GM21360 (cell line): ENCODE measurements at regions not wholly inside any gene's neighbourhood (a gene's known extent, or its start where the extent isn't known, plus 50 kb on each side); places are given as distances from the start of the nearest gene placed in this dataset.
A peak's percentile ranks its signal among the peaks of the same experiment; 100 is the strongest.
"Not testable (repeated sequence)": the region's sequence is repeated elsewhere in the genome, so short reads cannot be mapped to it uniquely, and the experiment has no call there.

Source experiments
- ATAC-seq: cut with Tn5 transposase; IDR thresholded peaks from one replicate; pipeline ENCODE4 v1.9.1; 2021; ENCODE audit warnings: mild to moderate bottlenecking, moderate library complexity; ENCODE audit not compliant: unreplicated experiment

GRCh38 chr22:48084041-48084728, 1321.7 kb downstream of the TBC1D22A start:
- ATAC-seq, result peak; percentile 51

- no peak for ATAC-seq
Measured at GRCh38 chr22:48083502-48083901, 1321.1 kb downstream of the TBC1D22A start.

DNA sequence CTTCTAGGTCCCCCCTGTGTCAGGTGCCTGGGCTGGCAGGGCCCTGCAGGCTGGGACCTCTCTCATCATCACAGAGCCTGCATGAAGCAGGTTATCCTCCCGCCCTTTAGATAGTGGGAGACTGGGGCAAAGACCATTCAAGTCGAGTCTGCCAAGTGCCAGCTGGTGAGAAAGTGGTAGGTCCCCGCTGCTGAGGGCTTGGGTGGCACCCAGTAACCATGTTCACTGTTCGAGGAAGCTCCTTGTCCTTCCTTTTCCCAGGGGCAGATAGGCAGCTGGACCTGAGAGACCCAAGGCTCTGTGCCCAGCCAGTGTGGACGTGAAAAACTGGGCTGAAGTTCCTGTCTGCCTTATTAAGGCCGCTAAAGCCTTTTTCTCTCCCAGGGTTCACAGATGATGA, 1319.8 kb downstream of the TBC1D22A start:
- no peak for ATAC-seq

GRCh38 chr22:48081281-48081680, 1318.8 kb downstream of the TBC1D22A start:
- no peak for ATAC-seq

DNA sequence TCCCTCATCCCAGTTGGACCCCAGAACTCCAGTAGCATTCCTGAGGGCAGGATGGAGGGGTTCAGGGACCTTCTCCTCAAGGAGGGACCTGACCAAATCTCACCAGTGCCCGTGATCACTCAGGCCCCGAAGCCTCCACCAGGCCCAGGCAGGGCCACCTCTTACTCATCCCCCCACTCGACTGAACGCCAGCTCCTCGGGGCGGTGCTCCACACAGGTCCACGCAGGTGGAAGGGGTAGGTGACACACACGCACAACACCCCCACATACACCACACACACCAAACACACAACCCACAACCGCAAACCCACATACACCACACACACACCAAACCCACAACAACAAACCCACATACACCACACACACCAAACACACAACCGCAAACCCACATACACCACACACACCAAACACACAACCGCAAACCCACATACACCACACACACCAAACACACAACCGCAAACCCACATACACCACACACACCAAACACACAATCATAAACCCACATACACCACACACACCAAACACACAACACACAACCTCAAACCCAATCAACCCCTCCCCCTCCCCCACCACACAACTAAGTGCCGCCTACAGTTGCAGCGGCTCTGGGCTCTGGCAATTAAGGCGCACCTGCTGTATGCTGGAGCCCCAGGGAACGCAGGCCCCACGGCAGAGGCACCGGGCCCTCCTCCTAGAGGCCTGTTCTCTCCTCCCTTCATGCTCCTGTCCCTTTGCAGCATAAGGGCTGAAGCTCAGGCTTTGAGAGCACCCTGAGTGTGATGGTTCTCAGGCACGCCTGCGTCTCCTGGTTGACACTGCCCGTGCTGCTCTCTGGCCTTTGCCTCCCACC, 1318.1 kb downstream of the TBC1D22A start:
- no peak for ATAC-seq

DNA sequence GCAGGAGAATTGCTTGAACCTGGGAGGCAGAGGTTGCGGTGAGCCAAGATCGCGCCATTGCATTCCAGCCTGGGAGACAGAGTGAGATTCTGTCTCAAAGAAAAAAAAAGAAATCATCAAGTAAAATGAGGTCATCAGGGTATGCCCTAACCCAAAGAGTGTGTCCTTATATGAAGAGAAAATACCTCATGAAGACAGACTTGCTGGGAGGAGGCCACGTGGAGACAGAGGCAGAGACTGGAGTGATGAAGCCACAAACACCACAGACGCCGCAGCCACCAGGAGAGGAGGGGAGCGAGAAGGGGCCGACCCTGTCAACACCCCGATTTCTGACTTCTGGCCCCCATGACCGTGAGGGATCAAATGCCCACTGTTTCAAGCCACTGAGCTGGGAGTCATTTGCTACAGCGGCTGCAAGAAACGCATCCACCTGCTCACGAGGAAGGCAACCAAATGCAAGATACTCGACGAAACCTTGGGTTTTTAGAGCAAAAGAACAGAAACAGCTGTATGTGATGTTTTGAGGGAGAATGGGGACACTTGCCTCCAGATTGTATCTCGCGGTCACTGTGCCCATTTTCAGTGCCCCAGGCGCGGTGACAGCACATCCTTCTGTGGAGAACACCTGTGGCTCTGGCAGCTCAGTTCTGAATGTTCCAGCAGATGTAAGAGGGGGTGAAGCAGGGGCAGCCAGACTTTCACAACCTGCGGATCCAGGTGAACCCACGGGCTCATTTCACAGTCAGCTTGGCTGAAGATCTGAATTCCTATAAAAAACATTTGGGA, 1317.2 kb downstream of the TBC1D22A start:
- ATAC-seq, result no peak

GRCh38 chr22:48078825-48079224, 1316.4 kb downstream of the TBC1D22A start:
- no peak for ATAC-seq

- no peak for ATAC-seq
Measured at GRCh38 chr22:48077699-48078098, 1315.2 kb downstream of the TBC1D22A start.

DNA sequence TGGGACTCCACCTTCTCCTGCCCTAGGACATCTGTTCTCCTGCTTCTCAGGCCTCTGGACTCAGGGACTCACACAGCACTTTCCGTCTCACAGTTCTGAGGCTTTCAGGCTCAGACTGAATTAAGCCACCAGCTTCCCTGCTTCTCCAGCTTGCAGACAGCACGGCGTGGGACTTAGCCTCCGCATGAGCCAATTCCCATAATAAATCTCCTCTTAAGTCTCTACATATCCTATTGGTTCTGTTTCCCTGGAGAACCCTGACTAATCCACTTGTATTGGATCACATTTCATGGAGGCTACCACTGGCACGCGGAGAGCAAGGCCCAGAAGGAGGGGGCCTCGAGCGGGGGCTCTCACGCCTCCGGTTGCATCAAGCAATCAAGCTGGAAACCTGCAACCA, 1313.6 kb downstream of the TBC1D22A start:
- ATAC-seq, result no peak

GRCh38 chr22:48075604-48076003, 1313.2 kb downstream of the TBC1D22A start:
- ATAC-seq, result no peak

DNA sequence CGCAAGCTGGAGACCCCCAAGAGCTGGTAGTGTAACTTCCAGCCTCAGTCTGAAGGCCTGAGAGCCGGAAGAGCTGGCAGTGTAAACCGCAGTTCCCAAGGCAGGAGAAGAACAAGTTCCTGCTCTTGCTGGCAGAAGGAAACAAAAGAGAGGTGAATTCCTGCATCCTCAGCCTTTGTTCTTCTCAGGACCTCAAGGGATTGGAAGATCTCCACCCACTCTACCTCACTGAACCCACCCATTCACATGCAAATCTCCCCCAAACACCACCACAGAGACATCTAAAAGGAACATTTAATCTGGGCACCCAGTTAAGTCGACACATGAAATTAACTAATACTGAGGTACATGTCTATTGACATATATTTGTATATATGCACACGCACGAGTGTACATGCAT, 1310.3 kb downstream of the TBC1D22A start:
- ATAC-seq, result no peak

GRCh38 chr22:48071828-48072227, 1309.4 kb downstream of the TBC1D22A start:
- ATAC-seq, result no peak

DNA sequence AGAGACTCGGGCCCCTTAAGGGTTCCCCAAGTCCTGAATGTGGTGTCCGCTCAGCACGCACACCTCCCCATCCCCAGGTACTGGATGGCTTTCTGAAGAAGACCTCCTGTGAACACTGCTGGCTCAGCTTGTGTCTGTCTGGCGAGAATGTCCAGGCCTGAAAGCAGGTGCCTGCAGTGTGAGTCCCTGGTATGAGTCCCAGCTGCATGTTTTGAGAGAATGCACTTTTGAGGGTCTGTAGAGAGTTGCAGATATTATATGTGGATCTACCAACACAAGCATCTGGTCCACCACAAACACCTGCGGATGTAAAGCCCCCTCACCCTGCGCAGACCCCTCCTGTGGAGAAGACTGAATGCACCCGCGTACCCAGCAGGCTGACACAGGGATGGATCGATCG, 1308.9 kb downstream of the TBC1D22A start:
- no peak for ATAC-seq

- ATAC-seq, result no peak
Measured at GRCh38 chr22:48070760-48071159, 1308.3 kb downstream of the TBC1D22A start.

DNA sequence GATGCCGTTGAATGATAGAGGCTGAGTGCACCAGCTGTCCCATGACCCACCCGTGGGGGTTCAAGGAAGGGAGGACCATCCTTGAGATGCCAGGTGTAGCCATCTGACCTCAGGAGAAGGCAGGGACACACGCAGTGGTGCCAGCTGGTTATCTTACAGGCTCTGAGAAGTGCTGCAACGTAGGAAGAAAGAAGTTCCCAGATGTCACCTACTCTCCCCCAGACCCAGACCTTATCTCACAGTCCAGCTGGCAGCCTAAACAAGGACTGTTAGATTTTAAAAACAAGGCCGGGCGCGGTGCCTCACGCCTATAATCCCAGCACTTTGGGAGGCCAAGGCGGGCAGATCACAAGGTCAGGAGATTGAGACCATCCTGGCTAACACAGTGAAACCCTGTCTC, 1307.6 kb downstream of the TBC1D22A start:
- ATAC-seq, result no peak

DNA sequence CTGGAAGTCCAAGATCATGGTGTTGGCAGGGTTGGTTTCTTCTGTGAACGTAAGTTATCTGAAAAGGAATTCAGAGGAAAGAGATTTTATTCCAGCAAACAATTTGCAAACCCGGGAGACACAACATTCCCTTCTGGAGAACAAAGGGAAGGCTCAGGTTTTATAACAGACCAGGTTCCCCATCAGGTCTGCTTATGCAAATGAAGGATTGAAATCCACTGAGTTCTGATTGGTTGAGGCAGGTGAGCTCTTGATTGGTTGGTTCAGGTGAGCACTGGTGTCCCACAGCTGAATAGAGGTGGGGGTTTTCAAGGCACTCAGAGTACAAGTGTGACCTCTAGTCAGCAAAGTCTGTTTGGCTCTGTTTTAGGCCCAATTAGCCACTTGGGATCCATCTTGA, 1306.8 kb downstream of the TBC1D22A start:
- no peak for ATAC-seq

GRCh38 chr22:48068323-48068885, 1306.0 kb downstream of the TBC1D22A start:
- ATAC-seq, result no peak

- no peak for ATAC-seq
Measured at GRCh38 chr22:48065892-48066291, 1303.4 kb downstream of the TBC1D22A start.

DNA sequence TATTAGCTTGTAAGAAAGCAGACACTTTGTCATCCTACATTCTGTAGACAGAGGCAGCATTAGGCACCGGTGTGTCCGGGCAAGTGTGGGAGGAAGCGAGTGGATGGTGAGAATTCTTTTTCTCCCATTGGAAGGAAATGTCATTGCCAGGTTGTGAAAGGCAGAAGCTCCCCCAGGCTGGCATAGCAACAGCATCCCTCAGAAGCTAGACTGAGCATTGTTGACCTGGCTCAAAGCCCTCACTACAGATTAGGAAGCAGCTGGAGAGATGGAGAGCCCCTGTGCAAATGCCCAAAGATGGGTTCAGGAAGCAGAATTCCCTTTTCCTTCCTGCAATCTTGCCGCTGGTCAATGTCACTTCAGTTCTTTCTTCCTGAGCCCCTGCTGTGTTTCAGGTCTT, 1299.3 kb downstream of the TBC1D22A start:
- ATAC-seq, result no peak

DNA sequence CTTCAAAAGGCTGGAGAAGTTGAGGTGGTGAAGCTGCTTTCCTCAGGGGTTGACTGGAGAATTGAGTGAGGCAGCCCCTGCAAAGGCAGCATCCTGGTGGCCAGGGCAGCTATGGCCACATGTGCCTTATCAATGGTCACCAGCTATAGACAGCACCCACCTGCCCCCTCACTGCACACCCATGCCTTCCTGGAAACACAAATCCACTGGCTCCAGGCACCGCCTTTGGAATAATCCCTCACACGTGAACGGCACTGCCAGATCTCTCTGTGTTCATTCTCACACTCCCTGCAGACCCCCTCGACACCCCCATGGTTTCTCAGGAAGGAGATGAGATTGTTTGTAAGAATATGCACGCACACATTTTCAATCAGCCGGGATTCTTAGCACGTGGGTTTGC, 1297.8 kb downstream of the TBC1D22A start:
- no peak for ATAC-seq

GRCh38 chr22:48059521-48059920, 1297.1 kb downstream of the TBC1D22A start:
- ATAC-seq, result not testable (repeated sequence)
